Mucosa of descending colon (tissue), 3 donors: ENCODE measurements at regions not wholly inside any gene's neighbourhood (a gene's known extent, or its start where the extent isn't known, plus 50 kb on each side); places are given as distances from the start of the nearest gene placed in this dataset.
"Not testable (repeated sequence)": the region's sequence is repeated elsewhere in the genome, so short reads cannot be mapped to it uniquely, and the experiment has no call there.

Experiments used
- ATAC-seq: fragments of 200-7000 bp; cut with Tn5 transposase; one replicate; pipeline ENCODE4 v1.9.1; 2020; ENCODE audit warnings: mild to moderate bottlenecking, moderate library complexity
- DNase-seq, 3 donors: peaks; one replicate each; pipeline ENCODE4 v3.0.0-alpha.2; 2020
- H3K36me3 ChIP-seq: fragments of 200-600 bp; one replicate; pipeline ENCODE4 v1.8.0; 2021; ENCODE audit warnings: low read depth, mild to moderate bottlenecking
- H3K4me1 ChIP-seq: fragments of 200-600 bp; one replicate; pipeline ENCODE4 v1.8.0; 2021; ENCODE audit warnings: low read depth, mild to moderate bottlenecking
- H3K4me3 ChIP-seq: fragments of 200-600 bp; one replicate; pipeline ENCODE4 v1.8.0; 2021; ENCODE audit warnings: mild to moderate bottlenecking
- H3K9me3 ChIP-seq: fragments of 200-600 bp; one replicate; pipeline ENCODE4 v1.8.0; 2021; ENCODE audit warnings: mild to moderate bottlenecking
- CTCF ChIP-seq: fragments of 200-600 bp; IDR thresholded peaks from one replicate; pipeline ENCODE4 v1.8.0; 2022; ENCODE audit warnings: antibody characterized with exemption, mild to moderate bottlenecking
- intact Hi-C, 2 donors: fragments of 100-400 bp; cut with DNase I in 1 of 2; cut with micrococcal nuclease in 1 of 2; formaldehyde crosslinking; loops; one replicate each; pipeline versions ENCODE4 v1.11.0 to v1.11.1; 2022; cut with DNase I, micrococcal nuclease
- donor health status: DM: no; HTN: no; CAD: no; lungs with moderate emphysema.
- donor health status: DM: no; HTN: no; CAD: no.
- donor health status: DM: no; HTN: yes; CAD: no.

GRCh38 chrX:56382278-56382677, 150.1 kb downstream of the KLF8 start:
- Histone ChIP-seq H3K36me3 (no peaks in the 10 kb centered on the region), H3K9me3 (no peaks in the 10 kb centered on the region), H3K4me3 (no peak overlapping the region), H3K4me1 (no peaks in the 10 kb centered on the region)
- intact Hi-C loops, result no loop called here
- no peak for DNase-seq
- TF ChIP-seq CTCF, result no peak
- no peak for ATAC-seq

GRCh38 chrX:56385336-56385735, 153.2 kb downstream of the KLF8 start:
- no peak for DNase-seq
- Histone ChIP-seq H3K4me3 (no peak overlapping the region), H3K4me1 (no peaks in the 10 kb centered on the region), H3K36me3 (no peaks in the 10 kb centered on the region), H3K9me3 (no peaks in the 10 kb centered on the region)
- no peak for TF ChIP-seq CTCF
- intact Hi-C loops, result no loop called here
- no peak for ATAC-seq

GRCh38 chrX:56385960-56386359, 153.8 kb downstream of the KLF8 start:
- Histone ChIP-seq H3K4me1 (no peaks in the 10 kb centered on the region), H3K9me3 (no peaks in the 10 kb centered on the region), H3K4me3 (no peak overlapping the region), H3K36me3 (no peaks in the 10 kb centered on the region)
- no peak for DNase-seq
- TF ChIP-seq CTCF, result no peak
- intact Hi-C loops, result no loop called here
- no peak for ATAC-seq

- intact Hi-C loops, result no loop called here
- no peak for TF ChIP-seq CTCF
- Histone ChIP-seq H3K36me3 (no peaks in the 10 kb centered on the region), H3K4me3 (no peak overlapping the region), H3K9me3 (no peaks in the 10 kb centered on the region), H3K4me1 (no peaks in the 10 kb centered on the region)
- DNase-seq (no peak), ATAC-seq (no peak)
Measured at GRCh38 chrX:56397636-56398035, 165.5 kb downstream of the KLF8 start.

GRCh38 chrX:56402207-56402606, 161.2 kb upstream of the UBQLN2 start:
- Histone ChIP-seq H3K9me3 (no peaks in the 10 kb centered on the region), H3K4me3 (no peak overlapping the region), H3K4me1 (no peaks in the 10 kb centered on the region), H3K36me3 (no peaks in the 10 kb centered on the region)
- intact Hi-C loops, result no loop called here
- no peak for TF ChIP-seq CTCF
- no peak for DNase-seq
- no peak for ATAC-seq

GRCh38 chrX:56429581-56429980, 133.8 kb upstream of the UBQLN2 start:
- TF ChIP-seq CTCF, result no peak
- no peaks in the 10 kb centered on the region for H3K36me3 ChIP-seq
- intact Hi-C loops, result no loop called here
- no peaks in the 10 kb centered on the region for H3K9me3 ChIP-seq
- ATAC-seq, result no peak
- no peaks in the 10 kb centered on the region for H3K4me1 ChIP-seq
- DNase-seq, result no peak
- H3K4me3 ChIP-seq, result no peak overlapping the region

- H3K4me3 ChIP-seq, H3K4me1 ChIP-seq, H3K36me3 ChIP-seq, ATAC-seq, intact Hi-C loops, H3K9me3 ChIP-seq: not testable (repeated sequence)
- peak in 1 of 3 donors; percentile 30 for DNase-seq
Measured at GRCh38 chrX:56451981-56452380, 111.4 kb upstream of the UBQLN2 start.
